K562 (cell line): ENCODE measurements at regions not wholly inside any gene's neighbourhood (a gene's known extent, or its start where the extent isn't known, plus 50 kb on each side); places are given as distances from the start of the nearest gene placed in this dataset.

Experiments used
- ATAC-seq: fragments of 200-7000 bp; cut with Tn5 transposase; 3 replicates; pipeline ENCODE4 v1.9.1; 2020; ENCODE audit warnings: moderate library complexity
- BruUV-seq: library from RNA; stranded (reverse); fragments of 400-500 nt; replicated peaks from 2 replicates; lab custom pipeline; 2021; lab: Mats Ljungman, UMichigan
- CTCF ChIA-PET: fragments of 300-600 bp; formaldehyde crosslinking; extraction: SDS; loops from one replicate; lab custom pipeline; 2021; ENCODE audit warnings: low intra/inter-chr PET ratio; lab: Yijun Ruan, JAX
- POLR2A ChIA-PET: fragments of 300-600, 350-650 bp; sonication (Branson Sonifier 250); formaldehyde crosslinking; extraction: SDS; loops from one replicate; lab custom pipeline; 2021; ENCODE audit warnings: antibody characterized with exemption, inconsistent platforms; lab: Yijun Ruan, JAX
- DNase-seq, 4 experiments: peaks; one replicate each; pipeline versions ENCODE4 v3.0.0 to v3.0.0-alpha.2; 2011 to 2018; ENCODE audit warnings: low spot score in 3 of 4, mixed read lengths in 3 of 4; ENCODE audit errors: extremely low read depth in 1 of 4
- FAIRE-seq: peaks from 2 replicates; lab custom pipeline; 2011; peaks lifted over from hg19 to GRCh38; lab: Jason Lieb, UNC
- H2AFZ ChIP-seq: 2 replicates; pipeline ENCODE4 v1.6.0; 2011; ENCODE audit warnings: low read depth, low read length, control low read depth, inconsistent platforms
- H3K27ac ChIP-seq: fragments of 200-600 bp; 3 replicates; pipeline ENCODE4 v1.8.0; 2011; ENCODE audit warnings: low read depth, mild to moderate bottlenecking, control low read depth, inconsistent platforms, low read length, moderate library complexity, mixed read lengths; ENCODE audit errors: extremely low read depth
- H3K27me3 ChIP-seq, 2 experiments: fragments of 300-600 bp in 1 of 2; 2 replicates in 1 of 2; 3 replicates in 1 of 2; pipeline versions ENCODE4 v1.6.0 to v1.8.0; 2011; ENCODE audit warnings: inconsistent platforms in 2 of 2, low read length in 2 of 2, mild to moderate bottlenecking in 1 of 2, mixed read lengths in 1 of 2, moderate library complexity in 1 of 2; ENCODE audit not compliant: control insufficient read depth in 2 of 2, insufficient read depth in 2 of 2
- H3K36me3 ChIP-seq: fragments of 300-600 bp; 3 replicates; pipeline ENCODE4 v1.8.0; 2011; ENCODE audit warnings: mild to moderate bottlenecking, low read length, inconsistent platforms; ENCODE audit not compliant: control insufficient read depth, insufficient read depth
- H3K4me1 ChIP-seq, 2 experiments: fragments of 200-600 bp in 1 of 2; replicated peaks in 1 of 2; 2 replicates in 1 of 2; 3 replicates in 1 of 2; pipeline versions ENCODE4 v1.5.1 to v1.8.0; 2011; ENCODE audit warnings: inconsistent platforms in 2 of 2, low read length in 2 of 2, mild to moderate bottlenecking in 1 of 2, mixed read lengths in 1 of 2, moderate library complexity in 1 of 2; ENCODE audit not compliant: control insufficient read depth in 2 of 2, insufficient read depth in 2 of 2
- H3K4me2 ChIP-seq: 2 replicates; pipeline ENCODE4 v1.6.1; 2011; ENCODE audit warnings: low read length, control low read depth, inconsistent platforms, mixed read lengths; ENCODE audit not compliant: insufficient read depth
- H3K4me3 ChIP-seq: fragments of 200-600 bp; sonication (generic), shearing (Covaris generic); 2 replicates; pipeline ENCODE4 v1.5.1; 2016; ENCODE audit warnings: control low read depth, inconsistent platforms
- H3K79me2 ChIP-seq: fragments of 200-600 bp; 3 replicates; pipeline ENCODE4 v1.8.0; 2011; ENCODE audit warnings: low read length, inconsistent platforms; ENCODE audit not compliant: control insufficient read depth, insufficient read depth
- H3K9ac ChIP-seq, 2 experiments: 2 replicates each; pipeline versions ENCODE4 v1.6.0 to v1.6.1; 2011; ENCODE audit warnings: low read depth in 2 of 2, low read length in 2 of 2, control low read depth in 1 of 2, inconsistent platforms in 1 of 2, mild to moderate bottlenecking in 1 of 2, mixed read lengths in 1 of 2; ENCODE audit not compliant: insufficient read depth in 1 of 2
- H3K9me1 ChIP-seq: one replicate; pipeline ENCODE4 v1.6.0; 2011; ENCODE audit warnings: inconsistent platforms, mild to moderate bottlenecking, low read length, moderate library complexity; ENCODE audit not compliant: control insufficient read depth, insufficient read depth
- H3K9me3 ChIP-seq: replicated peaks from 2 replicates; pipeline ENCODE4 v1.5.1; 2011; ENCODE audit warnings: low read depth, low read length, inconsistent platforms; ENCODE audit not compliant: control insufficient read depth, insufficient read depth
- H4K20me1 ChIP-seq: replicated peaks from 2 replicates; pipeline ENCODE4 v1.6.1; 2011; ENCODE audit warnings: low read length, inconsistent platforms, mixed read lengths; ENCODE audit not compliant: control insufficient read depth, insufficient read depth
- ADNP ChIP-seq: fragments of 200-800 bp; sonication (Bioruptor generic); IDR thresholded peaks from 2 replicates; pipeline ENCODE4 v1.6.1; 2016; ENCODE audit warnings: missing genetic modification characterization, missing compliant biosample characterization
- ATF7 ChIP-seq: fragments of 450-650 bp; IDR thresholded peaks from 2 replicates; pipeline ENCODE4 v1.7.1; 2014; ENCODE audit warnings: mild to moderate bottlenecking, moderate library complexity
- CXXC5 ChIP-seq: fragments of 250-450 bp; sonication (Bioruptor Pico); IDR thresholded peaks from 2 replicates; pipeline ENCODE4 v1.8.0; 2022; ENCODE audit warnings: inconsistent platforms, mild to moderate bottlenecking, moderate library complexity
- HCFC1 ChIP-seq: IDR thresholded peaks from 2 replicates; pipeline ENCODE4 v1.6.1; 2012; ENCODE audit warnings: low read depth, low read length, improper control_type of control experiment
- JUND ChIP-seq, 2 experiments: IDR thresholded peaks; 2 replicates in 1 of 2; 3 replicates in 1 of 2; pipeline ENCODE4 v1.6.1; 2011; ENCODE audit warnings: borderline replicate concordance in 2 of 2, low read depth in 2 of 2, low read length in 2 of 2, improper control_type of control experiment in 1 of 2, missing biosample characterization in 1 of 2, missing genetic modification characterization in 1 of 2, missing genetic modification reagents in 1 of 2
- TOE1 ChIP-seq, 2 experiments: fragments of 450-650 bp in 1 of 2; sonication (generic) in 1 of 2; formaldehyde crosslinking in 1 of 2; IDR thresholded peaks; 2 replicates each; pipeline versions ENCODE4 v1.7.1 to v1.8.0; 2016 to 2022; ENCODE audit warnings: borderline replicate concordance in 2 of 2, mild to moderate bottlenecking in 2 of 2, antibody characterized with exemption in 1 of 2, inconsistent platforms in 1 of 2, low read depth in 1 of 2, missing genetic modification reagents in 1 of 2, moderate library complexity in 1 of 2
- ZBTB12 ChIP-seq: fragments of 250-450 bp; sonication (Bioruptor Pico); IDR thresholded peaks from 2 replicates; pipeline ENCODE4 v1.4.0; 2020
- ZNF583 ChIP-seq: fragments of 250-450 bp; sonication (Bioruptor Pico); IDR thresholded peaks from 2 replicates; pipeline ENCODE4 v1.4.0; 2020
- ZSCAN29 ChIP-seq: fragments of 450-650 bp; IDR thresholded peaks from 2 replicates; pipeline ENCODE4 v1.6.1; 2017
- WGBS: fragments of 100-300 bp; shearing (Covaris generic); methylation state at CpG from one replicate; pipeline ENCODE4 v1.1.6; 2016; ENCODE audit warnings: low coverage, mixed read lengths; ENCODE audit not compliant: insufficient coverage; ENCODE audit errors: missing lambda C conversion rate; 5-methylcytosine and 5-hydroxymethylcytosine counted together
- in situ Hi-C: fragments of 300-500 bp; cut with MboI; formaldehyde crosslinking; loops from 4 replicates; pipeline ENCODE4 v1.15.0; 2018; ENCODE audit warnings: inconsistent platforms, mixed read lengths
- intact Hi-C: fragments of 100-400 bp; cut with micrococcal nuclease; formaldehyde crosslinking; loops from 2 replicates; pipeline ENCODE4 v1.14.2; 2022
- TF ChIP-seq, protein P1 (sequence below): fragments of 250-450 bp; sonication (Bioruptor Pico); IDR thresholded peaks from 2 replicates; pipeline ENCODE4 v1.4.0; 2020; ENCODE audit warnings: mild to moderate bottlenecking, moderate library complexity

GRCh38 chr4:136526517-136526916 is 1005.8 kb downstream of the PCDH18 start (continued):
- TF ChIP-seq ZBTB12: no peak
- no peak for TF ChIP-seq ATF7
- TF ChIP-seq ZSCAN29: no peak

DNA sequence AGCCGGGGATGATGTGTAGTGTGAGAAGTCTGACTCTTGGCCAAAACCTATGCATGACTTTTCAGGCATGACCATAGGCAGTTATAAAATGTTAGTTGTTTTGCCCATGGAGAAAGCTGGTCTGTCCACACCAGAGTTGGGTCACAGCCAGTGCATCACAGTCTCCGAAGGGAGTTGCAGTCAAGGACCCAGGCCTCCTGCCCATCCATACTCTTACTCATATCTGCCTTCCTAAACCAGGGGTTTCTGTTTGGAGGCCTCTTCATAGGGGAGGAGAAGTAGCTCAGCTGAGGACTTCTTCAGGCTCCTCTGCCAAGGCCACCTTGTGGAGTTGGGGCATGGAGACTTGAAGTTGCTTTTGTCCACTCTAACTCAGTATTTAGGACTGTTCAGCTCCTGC is 1008.3 kb downstream of the PCDH18 start:
- FAIRE-seq: no peak
- intact Hi-C loops: no loop called here
- no peaks in the 10 kb centered on the region for H3K79me2 ChIP-seq
- H3K9ac ChIP-seq: no peak overlapping the region
- H3K9me1 ChIP-seq: no peaks in the 10 kb centered on the region
- no peaks in the 10 kb centered on the region for H3K27me3 ChIP-seq
- H3K36me3 ChIP-seq: no peaks in the 10 kb centered on the region
- no peak for ATAC-seq
- CTCF ChIA-PET: no interaction called here
- 0 out of 2 replicates have a peak, but pooled peaks cover under 1% of the 10 kb centered on the region for H3K9me3 ChIP-seq
- no peak overlapping the region for H3K4me3 ChIP-seq
- no peak for TF ChIP-seq ADNP
- TF ChIP-seq HCFC1: no peak
- no peak for TF ChIP-seq TOE1 (IDR thresholded peaks at IDR 0.05; ENCODE audit: borderline replicate concordance)
- no peak for TF ChIP-seq TOE1 (CRISPR knock-in tag; IDR thresholded peaks at IDR 0.05; ENCODE audit: borderline replicate concordance, low read depth)
- no peak for TF ChIP-seq JUND (IDR thresholded peaks at IDR 0.05; ENCODE audit: borderline replicate concordance, low read depth, low read length)
- TF ChIP-seq JUND (tag; IDR thresholded peaks at IDR 0.05; ENCODE audit: borderline replicate concordance, low read depth, low read length): no peak
- TF ChIP-seq, protein P1, sequence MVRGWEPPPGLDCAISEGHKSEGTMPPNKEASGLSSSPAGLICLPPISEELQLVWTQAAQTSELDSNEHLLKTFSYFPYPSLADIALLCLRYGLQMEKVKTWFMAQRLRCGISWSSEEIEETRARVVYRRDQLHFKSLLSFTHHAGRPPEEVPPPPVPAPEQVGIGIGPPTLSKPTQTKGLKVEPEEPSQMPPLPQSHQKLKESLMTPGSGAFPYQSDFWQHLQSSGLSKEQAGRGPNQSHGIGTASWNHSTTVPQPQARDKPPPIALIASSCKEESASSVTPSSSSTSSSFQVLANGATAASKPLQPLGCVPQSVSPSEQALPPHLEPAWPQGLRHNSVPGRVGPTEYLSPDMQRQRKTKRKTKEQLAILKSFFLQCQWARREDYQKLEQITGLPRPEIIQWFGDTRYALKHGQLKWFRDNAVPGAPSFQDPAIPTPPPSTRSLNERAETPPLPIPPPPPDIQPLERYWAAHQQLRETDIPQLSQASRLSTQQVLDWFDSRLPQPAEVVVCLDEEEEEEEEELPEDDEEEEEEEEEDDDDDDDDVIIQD (CRISPR knock-in tag): no peak
- TF ChIP-seq ZNF583 (CRISPR knock-in tag): no peak
- no peak for TF ChIP-seq CXXC5 (CRISPR knock-in tag)
- BruUV-seq: no TSS peak
- H3K27ac ChIP-seq: no peak overlapping the region
- no peak for DNase-seq
- 0% methylated on average over 2 of the region's 2 CpGs for WGBS
- in situ Hi-C loops: no loop called here
- H3K4me2 ChIP-seq: no peak overlapping the region
- POLR2A ChIA-PET: no interaction called here
- no peaks in the 10 kb centered on the region for H4K20me1 ChIP-seq
- H2AFZ ChIP-seq: no peak overlapping the region
- H3K4me1 ChIP-seq: no peaks in the 10 kb centered on the region
